AG04449 (cell line): ENCODE measurements at regions not wholly inside any gene's neighbourhood (a gene's known extent, or its start where the extent isn't known, plus 50 kb on each side); places are given as distances from the start of the nearest gene placed in this dataset.

Source experiments
- CTCF ChIA-PET: fragments of 350-600 bp; formaldehyde crosslinking; extraction: SDS; loops from one replicate; lab custom pipeline; 2021; ENCODE audit warnings: antibody characterized with exemption; lab: Yijun Ruan, JAX
- POLR2A ChIA-PET: fragments of 400-600, 350-600 bp; formaldehyde crosslinking; extraction: SDS; loops from one replicate; lab custom pipeline; 2020; ENCODE audit warnings: antibody characterized with exemption, inconsistent platforms; lab: Yijun Ruan, JAX
- DNase-seq: peaks from one replicate; pipeline ENCODE4 v3.0.0-alpha.2; 2010; ENCODE audit warnings: low read depth, low spot score
- H3K4me3 ChIP-seq: 2 replicates; pipeline ENCODE4 v1.5.1; 2011; ENCODE audit warnings: low read depth, mild to moderate bottlenecking, control low read depth, low read length
- TF ChIP-seq, protein P1 (sequence below): IDR thresholded peaks from one replicate; pipeline ENCODE4 v1.5.1; 2011; ENCODE audit warnings: mild to moderate bottlenecking, moderate library complexity, low read length, control low read depth, inconsistent platforms; ENCODE audit not compliant: insufficient read depth; ENCODE audit errors: missing control alignments

- ChIA-PET POLR2A (no interaction called here), CTCF (no interaction called here)
- TF ChIP-seq, protein P1, sequence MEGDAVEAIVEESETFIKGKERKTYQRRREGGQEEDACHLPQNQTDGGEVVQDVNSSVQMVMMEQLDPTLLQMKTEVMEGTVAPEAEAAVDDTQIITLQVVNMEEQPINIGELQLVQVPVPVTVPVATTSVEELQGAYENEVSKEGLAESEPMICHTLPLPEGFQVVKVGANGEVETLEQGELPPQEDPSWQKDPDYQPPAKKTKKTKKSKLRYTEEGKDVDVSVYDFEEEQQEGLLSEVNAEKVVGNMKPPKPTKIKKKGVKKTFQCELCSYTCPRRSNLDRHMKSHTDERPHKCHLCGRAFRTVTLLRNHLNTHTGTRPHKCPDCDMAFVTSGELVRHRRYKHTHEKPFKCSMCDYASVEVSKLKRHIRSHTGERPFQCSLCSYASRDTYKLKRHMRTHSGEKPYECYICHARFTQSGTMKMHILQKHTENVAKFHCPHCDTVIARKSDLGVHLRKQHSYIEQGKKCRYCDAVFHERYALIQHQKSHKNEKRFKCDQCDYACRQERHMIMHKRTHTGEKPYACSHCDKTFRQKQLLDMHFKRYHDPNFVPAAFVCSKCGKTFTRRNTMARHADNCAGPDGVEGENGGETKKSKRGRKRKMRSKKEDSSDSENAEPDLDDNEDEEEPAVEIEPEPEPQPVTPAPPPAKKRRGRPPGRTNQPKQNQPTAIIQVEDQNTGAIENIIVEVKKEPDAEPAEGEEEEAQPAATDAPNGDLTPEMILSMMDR: no peak
- H3K4me3 ChIP-seq: no peak overlapping the region
- no peak for DNase-seq
These were observed 589.9 kb downstream of the ADGRL2 start for GRCh38 chr1:82390627-82391026.

GRCh38 chr1:82388679-82389078, 587.9 kb downstream of the ADGRL2 start:
- POLR2A ChIA-PET: no interaction called here
- TF ChIP-seq, protein P1: no peak
- CTCF ChIA-PET: no interaction called here
- no peak for DNase-seq
- H3K4me3 ChIP-seq: no peak overlapping the region

- H3K4me3 ChIP-seq: no peak overlapping the region
- no peak for DNase-seq
- POLR2A ChIA-PET: no interaction called here
- CTCF ChIA-PET: no interaction called here
- TF ChIP-seq, protein P1: no peak
These were observed 586.3 kb downstream of the ADGRL2 start for GRCh38 chr1:82387012-82387366.

DNA sequence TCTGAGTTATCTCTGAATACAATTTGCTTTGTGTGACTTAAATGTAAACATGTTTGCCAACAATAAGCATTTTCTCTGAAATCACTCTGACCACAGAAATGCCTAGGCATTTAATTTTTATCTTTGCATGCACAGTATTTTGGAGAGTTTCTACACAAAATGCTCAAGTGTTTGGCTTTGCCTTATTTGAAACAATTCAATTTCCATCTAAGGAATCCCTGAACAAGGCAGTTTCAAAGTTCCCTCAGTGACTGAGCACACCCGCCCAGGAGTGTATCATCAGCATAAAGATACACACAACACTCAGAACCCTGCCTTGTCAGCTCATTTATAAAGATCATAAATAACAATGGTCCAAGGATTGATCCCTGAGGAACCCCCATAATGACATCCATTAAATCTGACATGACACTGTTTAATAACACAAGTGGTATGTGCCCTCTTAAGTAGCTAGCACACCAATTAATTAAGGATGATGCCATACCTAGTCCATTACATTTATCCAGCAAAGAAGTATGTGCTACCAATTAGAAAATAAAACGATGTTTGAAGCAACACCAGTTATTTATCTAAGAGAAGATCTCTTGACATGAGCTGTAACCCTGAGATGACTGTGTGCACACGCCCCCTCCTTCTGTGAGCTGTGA, 585.8 kb downstream of the ADGRL2 start:
- no peak for DNase-seq
- CTCF ChIA-PET: no interaction called here
- TF ChIP-seq, protein P1: no peak
- no peak overlapping the region for H3K4me3 ChIP-seq
- POLR2A ChIA-PET: no interaction called here

DNA sequence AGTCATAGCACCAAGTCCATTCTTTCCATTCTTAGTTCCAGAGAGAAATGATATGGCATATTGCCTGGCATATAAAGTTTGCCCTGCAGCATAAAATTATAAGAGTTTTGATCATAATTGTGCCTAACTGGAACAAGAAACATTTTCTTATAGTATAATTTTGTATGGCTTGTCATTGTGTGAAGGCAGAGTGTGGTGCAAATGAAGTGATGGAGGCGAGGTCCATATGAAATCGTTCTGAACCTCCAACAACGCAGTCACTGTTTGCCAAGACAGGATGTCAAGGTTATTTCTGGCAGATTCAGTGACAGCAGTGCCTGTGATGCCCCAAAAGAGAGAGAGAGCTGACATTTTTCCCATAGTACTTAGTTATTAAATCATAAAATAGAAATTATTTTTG, 584.0 kb downstream of the ADGRL2 start:
- TF ChIP-seq, protein P1: no peak
- no peak overlapping the region for H3K4me3 ChIP-seq
- CTCF ChIA-PET: no interaction called here
- POLR2A ChIA-PET: no interaction called here
- DNase-seq: no peak

DNA sequence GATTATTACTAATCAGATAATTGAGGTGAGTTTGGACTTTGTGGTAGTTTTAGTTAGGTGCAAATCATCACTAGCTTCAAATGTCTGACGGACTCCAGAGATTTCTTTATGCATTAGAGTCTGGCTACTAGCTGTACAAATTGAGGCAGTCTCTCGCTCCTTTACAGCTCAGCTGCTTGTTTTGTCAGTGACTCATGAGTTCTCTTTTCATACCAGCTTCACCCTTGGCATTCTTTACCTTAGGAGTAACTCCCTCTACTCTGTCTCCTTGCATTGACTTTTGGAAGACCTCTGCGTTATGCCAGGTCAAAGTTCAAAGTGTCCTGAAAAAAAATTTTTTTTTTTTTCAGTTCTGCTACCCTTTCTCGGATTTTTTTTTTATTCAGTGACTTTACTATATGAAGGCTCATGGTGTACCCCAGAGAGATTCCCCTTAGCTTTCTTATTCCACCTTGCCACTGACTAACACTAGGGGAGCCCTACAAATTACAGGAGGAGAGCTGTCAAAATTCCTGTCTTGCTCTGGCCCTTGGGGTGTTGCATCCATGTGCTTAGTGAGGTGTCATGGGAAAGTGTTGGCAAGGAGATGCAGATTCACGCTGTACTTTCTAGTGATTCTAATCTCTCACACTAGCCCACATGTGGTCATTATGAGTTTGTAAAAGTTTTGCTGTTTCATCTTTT, 576.6 kb downstream of the ADGRL2 start:
- TF ChIP-seq, protein P1: no peak
- ChIA-PET POLR2A (no interaction called here), CTCF (no interaction called here)
- no peak overlapping the region for H3K4me3 ChIP-seq
- no peak for DNase-seq
